ENCODE measurements at regions not wholly inside any gene's neighbourhood (a gene's known extent, or its start where the extent isn't known, plus 50 kb on each side); places are given as distances from the start of the nearest gene placed in this dataset.

DNA sequence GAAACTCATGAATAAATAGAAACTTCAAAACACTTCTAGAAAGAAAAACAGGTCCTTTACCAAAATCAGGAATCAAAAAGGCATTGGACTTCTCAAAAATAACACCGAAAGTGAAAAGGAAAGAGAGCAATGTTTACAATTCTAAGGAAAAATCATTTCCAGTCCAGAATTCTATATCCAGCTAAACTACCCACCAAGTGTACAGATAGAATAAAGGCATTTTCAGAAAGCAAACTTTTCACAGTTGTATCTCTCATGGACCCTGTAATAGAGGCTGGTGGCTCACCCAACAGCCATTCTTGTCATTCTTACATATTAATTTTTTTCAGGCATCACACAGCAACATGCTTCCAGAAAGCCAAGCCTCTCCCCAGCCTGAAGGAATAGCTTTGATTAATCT is 63.7 kb downstream of the FOXD1 start:
- TF ChIP-seq, protein P1, sequence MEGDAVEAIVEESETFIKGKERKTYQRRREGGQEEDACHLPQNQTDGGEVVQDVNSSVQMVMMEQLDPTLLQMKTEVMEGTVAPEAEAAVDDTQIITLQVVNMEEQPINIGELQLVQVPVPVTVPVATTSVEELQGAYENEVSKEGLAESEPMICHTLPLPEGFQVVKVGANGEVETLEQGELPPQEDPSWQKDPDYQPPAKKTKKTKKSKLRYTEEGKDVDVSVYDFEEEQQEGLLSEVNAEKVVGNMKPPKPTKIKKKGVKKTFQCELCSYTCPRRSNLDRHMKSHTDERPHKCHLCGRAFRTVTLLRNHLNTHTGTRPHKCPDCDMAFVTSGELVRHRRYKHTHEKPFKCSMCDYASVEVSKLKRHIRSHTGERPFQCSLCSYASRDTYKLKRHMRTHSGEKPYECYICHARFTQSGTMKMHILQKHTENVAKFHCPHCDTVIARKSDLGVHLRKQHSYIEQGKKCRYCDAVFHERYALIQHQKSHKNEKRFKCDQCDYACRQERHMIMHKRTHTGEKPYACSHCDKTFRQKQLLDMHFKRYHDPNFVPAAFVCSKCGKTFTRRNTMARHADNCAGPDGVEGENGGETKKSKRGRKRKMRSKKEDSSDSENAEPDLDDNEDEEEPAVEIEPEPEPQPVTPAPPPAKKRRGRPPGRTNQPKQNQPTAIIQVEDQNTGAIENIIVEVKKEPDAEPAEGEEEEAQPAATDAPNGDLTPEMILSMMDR (IDR thresholded peaks at IDR 0.05; ENCODE audit: poor library complexity): no peak
- TF ChIP-seq EZH2phosphoT487 (IDR thresholded peaks at IDR 0.05; ENCODE audit: low read depth, severe bottlenecking, unreplicated experiment): no peak
